Panc1 (cell line): ENCODE measurements at regions not wholly inside any gene's neighbourhood (a gene's known extent, or its start where the extent isn't known, plus 50 kb on each side); places are given as distances from the start of the nearest gene placed in this dataset.

Source experiments
- ATAC-seq: fragments of 200-7000 bp; cut with Tn5 transposase; 2 replicates; pipeline ENCODE4 v1.9.1; 2020; ENCODE audit warnings: mild to moderate bottlenecking, moderate library complexity
- BruUV-seq: library from RNA; stranded (reverse); fragments of 400-500 nt; replicated peaks from 2 replicates; lab custom pipeline; 2021; lab: Mats Ljungman, UMichigan
- CTCF ChIA-PET: fragments of 300-600 bp; sonication (Branson Sonifier 250); formaldehyde crosslinking; loops from one replicate; lab custom pipeline; 2022; ENCODE audit warnings: antibody characterized with exemption; lab: Charles Lee
- POLR2A ChIA-PET: fragments of 300-600 bp; sonication (Branson Sonifier 250); formaldehyde crosslinking; loops from one replicate; lab custom pipeline; 2022; ENCODE audit warnings: antibody characterized with exemption; lab: Charles Lee
- DNase-seq: peaks from one replicate; pipeline ENCODE4 v3.0.0-alpha.2; 2010; ENCODE audit warnings: low read depth, low spot score
- H3K27ac ChIP-seq: 2 replicates; pipeline ENCODE4 v1.5.1; 2011; ENCODE audit warnings: mild to moderate bottlenecking, low read length, inconsistent platforms
- H3K27me3 ChIP-seq: fragments of 200-500 bp; sonication (Bioruptor generic); 2 replicates; pipeline ENCODE4 v1.6.0; 2014; ENCODE audit warnings: low read length, inconsistent platforms; ENCODE audit not compliant: control insufficient read depth, insufficient read depth
- H3K36me3 ChIP-seq: fragments of 200-500 bp; sonication (Bioruptor generic); 2 replicates; pipeline ENCODE4 v1.5.1; 2014; ENCODE audit warnings: inconsistent platforms, mild to moderate bottlenecking, low read length, moderate library complexity; ENCODE audit not compliant: control insufficient read depth, insufficient read depth
- H3K4me1 ChIP-seq: 2 replicates; pipeline ENCODE4 v1.5.1; 2011; ENCODE audit warnings: inconsistent platforms, mild to moderate bottlenecking, low read length, moderate library complexity; ENCODE audit not compliant: control insufficient read depth, insufficient read depth
- H3K4me3 ChIP-seq, 2 experiments: 2 replicates each; pipeline ENCODE4 v1.5.1; 2011 to 2012; ENCODE audit warnings: low read depth in 2 of 2, low read length in 2 of 2, mild to moderate bottlenecking in 2 of 2, inconsistent platforms in 1 of 2, moderate library complexity in 1 of 2
- H3K9me3 ChIP-seq: fragments of 200-500 bp; sonication (Bioruptor generic); 2 replicates; pipeline ENCODE4 v1.5.1; 2014; ENCODE audit warnings: low read depth, mild to moderate bottlenecking, inconsistent platforms, low read length, moderate library complexity; ENCODE audit not compliant: control insufficient read depth, insufficient read depth
- POLR2AphosphoS5 ChIP-seq: IDR thresholded peaks from 2 replicates; pipeline ENCODE4 v1.6.1; 2012; ENCODE audit warnings: mild to moderate bottlenecking, low read depth, low read length, moderate library complexity
- SIN3A ChIP-seq: IDR thresholded peaks from 2 replicates; pipeline ENCODE4 v1.6.1; 2012; ENCODE audit warnings: low read depth, mild to moderate bottlenecking, low read length, moderate library complexity, borderline replicate concordance; ENCODE audit not compliant: insufficient read depth
- TCF7L2 ChIP-seq: IDR thresholded peaks from 2 replicates; pipeline ENCODE4 v1.6.1; 2011; ENCODE audit warnings: mild to moderate bottlenecking, low read depth, low read length, inconsistent platforms
- in situ Hi-C: cut with HindIII; loops from 2 replicates; pipeline ENCODE4 v1.10.0; 2016; ENCODE audit warnings: low sequenced_read_pairs, low pct_unique_long_range_greater_than_20kb
- intact Hi-C: fragments of 100-400 bp; cut with micrococcal nuclease; formaldehyde crosslinking; loops from one replicate; pipeline ENCODE4 v1.10.0; 2022; ENCODE audit not compliant: unreplicated experiment
- TF ChIP-seq, protein P1 (sequence below), 2 experiments: IDR thresholded peaks; 2 replicates each; pipeline ENCODE4 v1.6.1; 2011 to 2012; ENCODE audit warnings: low read depth in 2 of 2, control low read depth in 1 of 2, low read length in 1 of 2, mild to moderate bottlenecking in 1 of 2, moderate library complexity in 1 of 2; ENCODE audit not compliant: insufficient read depth in 1 of 2
- TF ChIP-seq, protein P2 (sequence below): fragments of 450-650 bp; IDR thresholded peaks from 2 replicates; pipeline ENCODE4 v1.5.1; 2017; ENCODE audit warnings: mild to moderate bottlenecking

DNA sequence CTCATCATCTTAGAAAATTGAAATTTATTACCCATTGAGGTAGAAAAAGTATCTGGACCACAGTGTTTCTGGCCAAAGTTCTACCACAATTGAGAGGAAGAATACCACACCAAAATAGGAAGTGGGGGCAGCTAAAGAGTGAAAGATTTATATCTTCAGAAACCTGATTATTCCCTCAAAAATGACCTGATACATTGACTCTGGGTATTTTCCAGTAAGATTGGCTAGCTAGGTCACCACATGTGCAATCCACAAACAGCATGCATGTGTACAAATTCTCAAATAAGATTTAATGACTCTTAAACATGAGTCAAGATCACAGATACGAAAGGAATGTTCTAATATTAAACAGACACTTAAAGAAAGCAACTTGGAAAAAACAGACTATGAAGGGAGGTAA lies 1516.2 kb upstream of the PCDH20 start:
- in situ Hi-C loops (no loop called here), intact Hi-C loops (no loop called here)
- Histone ChIP-seq H3K9me3 (no peaks in the 10 kb centered on the region), H3K4me1 (no peaks in the 10 kb centered on the region), H3K4me3 (no peak overlapping the region), H3K27ac (no peak overlapping the region), H3K36me3 (no peaks in the 10 kb centered on the region), H3K27me3 (no peaks in the 10 kb centered on the region)
- ChIA-PET POLR2A (no interaction called here), CTCF (no interaction called here)
- no peak for DNase-seq
- no peak for ATAC-seq
- no peak for TF ChIP-seq POLR2AphosphoS5
- TF ChIP-seq, protein P1, sequence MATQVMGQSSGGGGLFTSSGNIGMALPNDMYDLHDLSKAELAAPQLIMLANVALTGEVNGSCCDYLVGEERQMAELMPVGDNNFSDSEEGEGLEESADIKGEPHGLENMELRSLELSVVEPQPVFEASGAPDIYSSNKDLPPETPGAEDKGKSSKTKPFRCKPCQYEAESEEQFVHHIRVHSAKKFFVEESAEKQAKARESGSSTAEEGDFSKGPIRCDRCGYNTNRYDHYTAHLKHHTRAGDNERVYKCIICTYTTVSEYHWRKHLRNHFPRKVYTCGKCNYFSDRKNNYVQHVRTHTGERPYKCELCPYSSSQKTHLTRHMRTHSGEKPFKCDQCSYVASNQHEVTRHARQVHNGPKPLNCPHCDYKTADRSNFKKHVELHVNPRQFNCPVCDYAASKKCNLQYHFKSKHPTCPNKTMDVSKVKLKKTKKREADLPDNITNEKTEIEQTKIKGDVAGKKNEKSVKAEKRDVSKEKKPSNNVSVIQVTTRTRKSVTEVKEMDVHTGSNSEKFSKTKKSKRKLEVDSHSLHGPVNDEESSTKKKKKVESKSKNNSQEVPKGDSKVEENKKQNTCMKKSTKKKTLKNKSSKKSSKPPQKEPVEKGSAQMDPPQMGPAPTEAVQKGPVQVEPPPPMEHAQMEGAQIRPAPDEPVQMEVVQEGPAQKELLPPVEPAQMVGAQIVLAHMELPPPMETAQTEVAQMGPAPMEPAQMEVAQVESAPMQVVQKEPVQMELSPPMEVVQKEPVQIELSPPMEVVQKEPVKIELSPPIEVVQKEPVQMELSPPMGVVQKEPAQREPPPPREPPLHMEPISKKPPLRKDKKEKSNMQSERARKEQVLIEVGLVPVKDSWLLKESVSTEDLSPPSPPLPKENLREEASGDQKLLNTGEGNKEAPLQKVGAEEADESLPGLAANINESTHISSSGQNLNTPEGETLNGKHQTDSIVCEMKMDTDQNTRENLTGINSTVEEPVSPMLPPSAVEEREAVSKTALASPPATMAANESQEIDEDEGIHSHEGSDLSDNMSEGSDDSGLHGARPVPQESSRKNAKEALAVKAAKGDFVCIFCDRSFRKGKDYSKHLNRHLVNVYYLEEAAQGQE (IDR thresholded peaks at IDR 0.05; ENCODE audit: insufficient read depth in 1 of 2, low read depth in 2 of 2, low read length in 1 of 2) = no peak
- no peak for TF ChIP-seq TCF7L2
- TF ChIP-seq SIN3A = no peak
- TF ChIP-seq, protein P2, sequence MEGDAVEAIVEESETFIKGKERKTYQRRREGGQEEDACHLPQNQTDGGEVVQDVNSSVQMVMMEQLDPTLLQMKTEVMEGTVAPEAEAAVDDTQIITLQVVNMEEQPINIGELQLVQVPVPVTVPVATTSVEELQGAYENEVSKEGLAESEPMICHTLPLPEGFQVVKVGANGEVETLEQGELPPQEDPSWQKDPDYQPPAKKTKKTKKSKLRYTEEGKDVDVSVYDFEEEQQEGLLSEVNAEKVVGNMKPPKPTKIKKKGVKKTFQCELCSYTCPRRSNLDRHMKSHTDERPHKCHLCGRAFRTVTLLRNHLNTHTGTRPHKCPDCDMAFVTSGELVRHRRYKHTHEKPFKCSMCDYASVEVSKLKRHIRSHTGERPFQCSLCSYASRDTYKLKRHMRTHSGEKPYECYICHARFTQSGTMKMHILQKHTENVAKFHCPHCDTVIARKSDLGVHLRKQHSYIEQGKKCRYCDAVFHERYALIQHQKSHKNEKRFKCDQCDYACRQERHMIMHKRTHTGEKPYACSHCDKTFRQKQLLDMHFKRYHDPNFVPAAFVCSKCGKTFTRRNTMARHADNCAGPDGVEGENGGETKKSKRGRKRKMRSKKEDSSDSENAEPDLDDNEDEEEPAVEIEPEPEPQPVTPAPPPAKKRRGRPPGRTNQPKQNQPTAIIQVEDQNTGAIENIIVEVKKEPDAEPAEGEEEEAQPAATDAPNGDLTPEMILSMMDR = no peak
- BruUV-seq = no TSS peak

DNA sequence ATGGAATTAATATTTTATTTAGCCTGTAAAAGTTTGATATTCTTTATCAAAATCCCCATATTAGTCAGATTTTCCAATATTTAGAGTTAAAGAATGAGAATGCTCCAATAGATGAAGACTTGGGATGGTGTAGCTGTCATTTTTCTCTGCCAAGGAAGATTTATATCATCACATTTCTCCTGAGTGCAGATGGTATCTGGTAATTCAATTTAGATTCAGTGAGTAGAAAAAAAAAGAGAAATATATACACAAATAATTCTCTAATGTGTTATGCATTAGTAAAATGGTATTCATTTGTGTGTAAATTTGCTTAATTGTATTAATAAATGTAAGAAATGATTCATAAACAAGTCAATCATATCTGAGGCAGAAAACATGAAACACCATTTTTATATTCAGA lies 1508.7 kb upstream of the PCDH20 start:
- ATAC-seq = no peak
- no peak for DNase-seq
- no peak overlapping the region for H3K4me3 ChIP-seq
- ChIA-PET POLR2A (interaction anchor here (0.6 kb wide), 1 partner anchor 10 kb away, joined by 3 read pairs; no protein-coding TSS in a partner anchor), CTCF (no interaction called here)
- no TSS peak for BruUV-seq
- H3K27me3 ChIP-seq = no peaks in the 10 kb centered on the region
- no peaks in the 10 kb centered on the region for H3K4me1 ChIP-seq
- H3K27ac ChIP-seq = no peak overlapping the region
- in situ Hi-C loops (no loop called here), intact Hi-C loops (no loop called here)
- no peaks in the 10 kb centered on the region for H3K9me3 ChIP-seq
- H3K36me3 ChIP-seq = no peaks in the 10 kb centered on the region
- TF ChIP-seq POLR2AphosphoS5 = no peak

DNA sequence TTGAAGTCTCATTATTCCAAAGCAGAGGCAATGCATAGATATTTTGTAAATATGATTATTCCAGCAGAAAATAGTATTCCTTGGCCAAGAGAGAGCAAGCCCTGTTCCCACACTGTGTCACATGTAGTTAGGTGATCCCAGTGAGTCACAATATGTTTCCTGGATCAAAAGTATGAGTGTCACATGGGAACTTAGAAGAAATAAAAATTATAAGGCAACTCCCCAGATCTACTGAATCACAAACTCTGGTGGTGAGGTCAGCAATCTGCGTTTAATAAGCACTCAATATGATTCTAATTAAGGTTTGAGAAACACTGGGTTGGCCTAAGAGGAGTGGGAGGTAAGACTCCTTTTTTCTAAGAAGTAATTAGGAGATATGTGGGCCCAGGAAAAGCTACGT lies 1504.5 kb upstream of the PCDH20 start:
- ChIA-PET POLR2A (no interaction called here), CTCF (no interaction called here)
- no peaks in the 10 kb centered on the region for H3K36me3 ChIP-seq
- intact Hi-C loops = no loop called here
- no peaks in the 10 kb centered on the region for H3K4me1 ChIP-seq
- in situ Hi-C loops = no loop called here
- DNase-seq (no peak), ATAC-seq (no peak)
- no TSS peak for BruUV-seq
- TF ChIP-seq POLR2AphosphoS5 (no peak), TCF7L2 (no peak), SIN3A (no peak)
- TF ChIP-seq, protein P1 (IDR thresholded peaks at IDR 0.05; ENCODE audit: insufficient read depth in 1 of 2, low read depth in 2 of 2, low read length in 1 of 2) = no peak
- TF ChIP-seq, protein P2 = no peak
- no peak overlapping the region for H3K4me3 ChIP-seq
- no peaks in the 10 kb centered on the region for H3K9me3 ChIP-seq
- no peaks in the 10 kb centered on the region for H3K27me3 ChIP-seq
- H3K27ac ChIP-seq = no peak overlapping the region
